ENCODE measurements at regions not wholly inside any gene's neighbourhood (a gene's known extent, or its start where the extent isn't known, plus 50 kb on each side); places are given as distances from the start of the nearest gene placed in this dataset.

DNA sequence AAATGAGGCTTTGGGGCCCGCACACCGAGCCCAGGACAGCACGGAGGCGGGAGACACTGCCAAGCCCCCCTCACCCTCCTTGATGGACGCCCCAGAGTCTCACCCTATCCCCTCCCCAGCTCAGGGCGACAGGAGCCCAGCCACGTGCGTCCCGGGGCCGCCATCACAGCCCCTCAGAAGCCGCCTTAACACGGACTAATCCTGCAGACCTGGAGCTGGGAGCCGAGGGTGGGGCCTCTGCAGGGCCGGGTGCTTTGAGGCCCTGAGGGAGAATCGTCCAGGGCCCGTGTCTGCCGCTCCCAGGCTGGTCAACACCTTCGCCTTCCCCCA, 79.7 kb upstream of the FBRSL1 start:
- H3K4me3 ChIP-seq (ENCODE audit: low read depth, low read length) = no peak overlapping the region
- DNase-seq (ENCODE audit: low read depth) = no peak
- peaks cover 25% of the 10 kb centered on the region for H3K27me3 ChIP-seq (ENCODE audit: control insufficient read depth, insufficient read depth, low read length)
- H3K36me3 ChIP-seq (ENCODE audit: control insufficient read depth, insufficient read depth, low read length) = no peaks in the 10 kb centered on the region
- TF ChIP-seq, protein P1, sequence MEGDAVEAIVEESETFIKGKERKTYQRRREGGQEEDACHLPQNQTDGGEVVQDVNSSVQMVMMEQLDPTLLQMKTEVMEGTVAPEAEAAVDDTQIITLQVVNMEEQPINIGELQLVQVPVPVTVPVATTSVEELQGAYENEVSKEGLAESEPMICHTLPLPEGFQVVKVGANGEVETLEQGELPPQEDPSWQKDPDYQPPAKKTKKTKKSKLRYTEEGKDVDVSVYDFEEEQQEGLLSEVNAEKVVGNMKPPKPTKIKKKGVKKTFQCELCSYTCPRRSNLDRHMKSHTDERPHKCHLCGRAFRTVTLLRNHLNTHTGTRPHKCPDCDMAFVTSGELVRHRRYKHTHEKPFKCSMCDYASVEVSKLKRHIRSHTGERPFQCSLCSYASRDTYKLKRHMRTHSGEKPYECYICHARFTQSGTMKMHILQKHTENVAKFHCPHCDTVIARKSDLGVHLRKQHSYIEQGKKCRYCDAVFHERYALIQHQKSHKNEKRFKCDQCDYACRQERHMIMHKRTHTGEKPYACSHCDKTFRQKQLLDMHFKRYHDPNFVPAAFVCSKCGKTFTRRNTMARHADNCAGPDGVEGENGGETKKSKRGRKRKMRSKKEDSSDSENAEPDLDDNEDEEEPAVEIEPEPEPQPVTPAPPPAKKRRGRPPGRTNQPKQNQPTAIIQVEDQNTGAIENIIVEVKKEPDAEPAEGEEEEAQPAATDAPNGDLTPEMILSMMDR (IDR thresholded peaks at IDR 0.05; ENCODE audit: insufficient read depth, low read length, poor library complexity, severe bottlenecking) = no peak

DNA sequence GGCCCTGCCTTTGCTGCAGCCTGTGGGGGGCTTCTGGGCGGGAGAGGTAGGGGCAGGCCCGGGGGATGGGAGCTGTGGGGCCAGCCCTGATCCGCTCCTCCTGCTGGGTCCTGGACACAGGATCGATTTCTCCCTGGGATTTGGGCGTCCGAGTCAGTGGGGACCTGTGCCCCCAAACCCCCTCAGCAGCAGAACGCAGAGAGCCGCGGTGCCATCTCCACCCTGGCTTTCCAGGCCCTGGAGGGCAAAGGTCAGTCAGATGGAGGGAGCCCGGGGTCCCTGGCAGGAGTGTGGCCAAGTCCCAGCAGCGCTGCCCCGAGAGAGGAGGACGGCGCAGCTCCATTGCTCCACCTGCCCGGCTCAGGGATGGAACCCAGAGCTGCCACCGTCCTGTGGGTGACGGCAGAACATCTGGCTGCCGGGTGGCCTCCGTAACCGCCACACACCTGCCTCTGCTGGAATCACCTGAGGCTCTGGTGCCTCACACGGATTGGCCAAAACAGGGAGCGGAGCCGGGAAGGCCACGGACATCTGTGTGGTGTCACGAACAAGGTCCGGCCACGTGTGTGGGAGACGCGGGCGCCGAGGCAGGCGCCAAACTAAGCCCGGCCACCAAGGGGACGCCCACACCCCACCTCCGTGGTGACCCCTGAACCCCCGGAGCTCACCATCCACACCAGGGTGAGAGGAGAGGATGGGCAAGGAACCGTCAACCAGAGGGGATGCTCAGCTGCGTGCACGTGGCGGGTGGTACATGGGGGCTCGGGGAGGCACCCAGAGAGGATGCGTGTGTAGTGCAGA, 80.3 kb upstream of the FBRSL1 start:
- H3K36me3 ChIP-seq (ENCODE audit: control insufficient read depth, insufficient read depth, low read length) = no peaks in the 10 kb centered on the region
- no peak for DNase-seq (ENCODE audit: low read depth)
- H3K4me3 ChIP-seq (ENCODE audit: low read depth, low read length) = no peak overlapping the region
- TF ChIP-seq, protein P1 (IDR thresholded peaks at IDR 0.05; ENCODE audit: insufficient read depth, low read length, poor library complexity, severe bottlenecking) = no peak
- peaks cover 29% of the 10 kb centered on the region for H3K27me3 ChIP-seq (ENCODE audit: control insufficient read depth, insufficient read depth, low read length)

DNA sequence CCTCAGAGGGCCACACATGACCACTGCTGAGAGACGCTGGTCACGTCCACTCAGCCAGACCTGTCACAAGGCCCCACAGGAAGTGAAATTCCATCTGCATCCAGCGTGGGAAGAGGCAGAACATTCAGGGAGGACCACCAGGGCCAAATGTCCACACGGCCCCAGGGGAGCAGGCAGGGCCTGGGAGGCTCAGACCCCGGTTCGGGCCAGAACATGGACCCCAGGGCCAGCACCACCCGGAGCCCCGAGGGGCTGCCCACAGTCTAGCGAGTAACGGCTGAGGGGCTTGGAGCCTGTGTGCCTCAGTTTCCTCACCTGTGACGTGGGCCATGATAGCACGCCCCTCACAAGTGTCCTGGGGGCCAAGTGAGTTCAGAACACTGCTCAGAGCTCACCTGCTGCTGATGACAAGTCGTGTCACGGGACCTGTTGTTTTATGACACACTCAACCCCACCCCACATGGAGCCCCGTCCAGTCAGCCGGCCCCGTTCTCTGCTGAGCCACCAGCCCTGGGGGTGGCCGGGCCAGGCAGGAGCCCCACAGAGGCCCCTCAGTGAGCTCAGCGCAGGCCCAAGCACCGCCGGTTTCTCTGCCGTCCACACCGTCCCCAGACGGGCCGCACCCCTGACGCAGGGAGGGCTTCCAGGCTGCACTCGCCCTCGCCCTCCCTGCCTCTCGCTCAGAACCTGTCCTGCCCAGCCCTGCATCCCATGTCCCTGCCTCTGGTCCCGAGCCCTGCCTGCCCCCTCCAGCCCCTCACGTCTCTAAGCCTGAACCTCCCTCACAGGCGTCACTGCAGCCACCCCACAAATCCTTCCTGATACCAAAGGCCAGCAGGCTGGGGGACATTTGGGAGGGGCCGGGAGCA, 79.5 kb upstream of the GALNT9 start:
- Histone ChIP-seq H3K36me3 (ENCODE audit: control insufficient read depth, insufficient read depth, low read length) (no peaks in the 10 kb centered on the region), H3K4me3 (ENCODE audit: low read depth, low read length) (no peak overlapping the region), H3K27me3 (ENCODE audit: control insufficient read depth, insufficient read depth, low read length) (peaks cover 28% of the 10 kb centered on the region)
- TF ChIP-seq, protein P1 (IDR thresholded peaks at IDR 0.05; ENCODE audit: insufficient read depth, low read length, poor library complexity, severe bottlenecking) = no peak
- DNase-seq (ENCODE audit: low read depth) = no peak

DNA sequence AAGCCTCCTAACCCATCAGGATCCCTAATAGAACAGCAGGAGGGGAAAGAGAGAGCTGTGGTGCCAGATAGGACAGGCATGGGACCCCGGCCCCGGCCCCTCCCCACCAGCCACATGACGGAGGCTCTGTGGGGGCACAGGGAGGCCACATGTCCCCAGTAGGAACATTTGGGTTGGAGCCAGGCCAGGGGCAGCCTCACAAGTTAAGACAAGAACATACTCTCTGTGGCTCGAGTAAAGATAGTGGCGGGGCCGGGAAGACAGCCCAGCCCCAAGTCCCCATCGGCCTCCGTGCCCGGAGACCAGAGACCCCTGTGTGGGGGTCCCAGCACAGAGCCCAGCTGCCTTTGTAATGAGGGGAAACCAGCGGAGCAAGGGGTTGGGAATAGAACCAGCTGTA, 78.6 kb upstream of the GALNT9 start:
- Histone ChIP-seq H3K27me3 (ENCODE audit: control insufficient read depth, insufficient read depth, low read length) (peaks cover 28% of the 10 kb centered on the region), H3K4me3 (ENCODE audit: low read depth, low read length) (no peak overlapping the region), H3K36me3 (ENCODE audit: control insufficient read depth, insufficient read depth, low read length) (no peaks in the 10 kb centered on the region)
- no peak for DNase-seq (ENCODE audit: low read depth)
- TF ChIP-seq, protein P1 (IDR thresholded peaks at IDR 0.05; ENCODE audit: insufficient read depth, low read length, poor library complexity, severe bottlenecking) = no peak

DNA sequence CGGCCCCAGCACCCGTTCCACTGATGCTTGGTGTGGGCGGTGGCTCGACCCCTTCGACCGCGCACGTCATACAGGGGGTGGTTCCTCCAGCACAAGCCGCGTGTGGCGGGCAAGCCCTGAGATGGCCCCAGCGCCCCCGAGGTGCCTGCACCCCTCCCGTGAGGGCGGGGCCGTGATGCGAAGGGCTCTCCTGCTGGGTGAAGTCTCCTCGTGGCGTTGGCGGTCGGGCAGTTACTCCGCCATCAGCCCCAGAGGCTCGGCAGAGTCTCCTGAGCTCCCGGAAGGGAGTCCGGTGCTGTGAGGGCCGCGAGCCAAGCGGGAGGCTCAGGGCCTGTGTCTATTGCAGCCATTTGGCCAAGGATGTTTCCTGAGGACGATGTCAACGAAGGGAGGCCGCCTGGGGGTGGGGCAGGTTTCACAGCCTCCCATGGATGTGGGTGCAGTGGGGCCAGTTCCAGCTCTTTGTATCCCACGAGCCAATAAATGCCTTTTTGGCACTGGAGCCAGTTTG, 78.1 kb upstream of the GALNT9 start:
- no peak overlapping the region for H3K4me3 ChIP-seq (ENCODE audit: low read depth, low read length)
- H3K27me3 ChIP-seq (ENCODE audit: control insufficient read depth, insufficient read depth, low read length) = peaks cover 33% of the 10 kb centered on the region
- DNase-seq (ENCODE audit: low read depth) = no peak
- H3K36me3 ChIP-seq (ENCODE audit: control insufficient read depth, insufficient read depth, low read length) = no peaks in the 10 kb centered on the region
- TF ChIP-seq, protein P1 (IDR thresholded peaks at IDR 0.05; ENCODE audit: insufficient read depth, low read length, poor library complexity, severe bottlenecking) = no peak

Data from kidney epithelial cell (primary cell).